GM12878 (cell line): ENCODE measurements at regions not wholly inside any gene's neighbourhood (a gene's known extent, or its start where the extent isn't known, plus 50 kb on each side); places are given as distances from the start of the nearest gene placed in this dataset.

Experiments used
- ATAC-seq: fragments of 200-7000 bp; cut with Tn5 transposase; 3 replicates; pipeline ENCODE4 v1.9.1; 2020; ENCODE audit warnings: mild to moderate bottlenecking, moderate library complexity
- BruUV-seq: library from RNA; stranded (reverse); fragments of 400-500 nt; replicated peaks from 2 replicates; lab custom pipeline; 2021; lab: Mats Ljungman, UMichigan
- CTCF ChIA-PET: fragments of 300-600 bp; sonication (Branson Sonifier 250); formaldehyde crosslinking; extraction: SDS; loops from one replicate; lab custom pipeline; 2021; ENCODE audit warnings: inconsistent platforms; lab: Yijun Ruan, JAX
- POLR2A ChIA-PET: fragments of 350-600 bp; formaldehyde crosslinking; extraction: SDS; loops from one replicate; lab custom pipeline; 2021; ENCODE audit warnings: inconsistent platforms; lab: Charles Lee
- RAD21 ChIA-PET: fragments of 300-600 bp; sonication (Branson Sonifier 250); formaldehyde crosslinking; loops from one replicate; lab custom pipeline; 2023; ENCODE audit warnings: antibody characterized with exemption; ENCODE audit not compliant: unreplicated experiment; lab: Charles Lee
- SMC1A ChIA-PET: fragments of 300-600 bp; sonication (Branson Sonifier 250); formaldehyde crosslinking; loops from one replicate; lab custom pipeline; 2023; ENCODE audit not compliant: unreplicated experiment, uncharacterized antibody; lab: Charles Lee
- DNase-seq: peaks from one replicate; pipeline ENCODE4 v3.0.0-alpha.2; 2011; ENCODE audit warnings: low read depth, low spot score
- FAIRE-seq: peaks from 3 replicates; lab custom pipeline; 2011; peaks lifted over from hg19 to GRCh38; lab: Jason Lieb, UNC
- H2AFZ ChIP-seq: 2 replicates; pipeline ENCODE4 v1.6.0; 2011; ENCODE audit warnings: low read depth, low read length, control low read depth; ENCODE audit not compliant: control insufficient read depth
- H3K27ac ChIP-seq: 2 replicates; pipeline ENCODE4 v1.5.1; 2011; ENCODE audit warnings: control low read depth; ENCODE audit not compliant: control insufficient read depth, insufficient read depth
- H3K27me3 ChIP-seq, 2 experiments: replicated peaks in 1 of 2; 2 replicates each; pipeline versions ENCODE4 v1.6.0 to v1.6.1; 2011; ENCODE audit warnings: low read length in 1 of 2; ENCODE audit not compliant: control insufficient read depth in 2 of 2, insufficient read depth in 2 of 2
- H3K36me3 ChIP-seq, 2 experiments: 2 replicates each; pipeline ENCODE4 v1.5.1; 2011; ENCODE audit warnings: low read length in 1 of 2; ENCODE audit not compliant: control insufficient read depth in 2 of 2, insufficient read depth in 2 of 2
- H3K4me1 ChIP-seq: 2 replicates; pipeline ENCODE4 v1.6.1; 2011; ENCODE audit warnings: mild to moderate bottlenecking, low read length, moderate library complexity, mixed read lengths; ENCODE audit not compliant: control insufficient read depth, insufficient read depth
- H3K4me2 ChIP-seq: 2 replicates; pipeline ENCODE4 v1.6.0; 2011; ENCODE audit warnings: control low read depth; ENCODE audit not compliant: control insufficient read depth, insufficient read depth
- H3K4me3 ChIP-seq: fragments of 200-600 bp; sonication (generic); 2 replicates; pipeline ENCODE4 v1.5.1; 2016
- H3K79me2 ChIP-seq: 2 replicates; pipeline ENCODE4 v1.6.0; 2011; ENCODE audit warnings: low read length; ENCODE audit not compliant: control insufficient read depth, insufficient read depth
- H3K9ac ChIP-seq: 2 replicates; pipeline ENCODE4 v1.8.0; 2011; ENCODE audit warnings: low read length, control low read depth, mixed read lengths; ENCODE audit not compliant: control insufficient read depth, insufficient read depth
- H3K9me3 ChIP-seq: replicated peaks from 3 replicates; pipeline ENCODE4 v1.5.1; 2011; ENCODE audit warnings: mild to moderate bottlenecking, low read length; ENCODE audit not compliant: control insufficient read depth, insufficient read depth
- H4K20me1 ChIP-seq: 2 replicates; pipeline ENCODE4 v1.6.0; 2011; ENCODE audit not compliant: control insufficient read depth, insufficient read depth
- CBX3 ChIP-seq: fragments of 200-600 bp; sonication (generic); IDR thresholded peaks from 2 replicates; pipeline ENCODE4 v1.6.1; 2016; ENCODE audit warnings: low read depth, borderline replicate concordance
- HDGF ChIP-seq: fragments of 450-650 bp; IDR thresholded peaks from 2 replicates; pipeline ENCODE4 v1.6.1; 2016; ENCODE audit warnings: antibody characterized with exemption
- MTA3 ChIP-seq: IDR thresholded peaks from 2 replicates; pipeline ENCODE4 v1.6.1; 2012; ENCODE audit warnings: low read length, inconsistent platforms, borderline replicate concordance
- NFYA ChIP-seq: IDR thresholded peaks from 2 replicates; pipeline ENCODE4 v1.6.1; 2011; ENCODE audit warnings: low read depth, mild to moderate bottlenecking, low read length, improper control_type of control experiment, borderline replicate concordance
- NR2F1 ChIP-seq: fragments of 450-650 bp; conservative IDR thresholded peaks from 2 replicates; pipeline ENCODE4 v1.6.1; 2017; ENCODE audit warnings: mild to moderate bottlenecking
- RFX5 ChIP-seq: IDR thresholded peaks from 2 replicates; pipeline ENCODE4 v1.6.1; 2011; ENCODE audit warnings: low read depth, low read length, improper control_type of control experiment
- STAT3 ChIP-seq: IDR thresholded peaks from 2 replicates; pipeline ENCODE4 v1.6.1; 2011; ENCODE audit warnings: low read depth, low read length, improper control_type of control experiment
- YY1 ChIP-seq: IDR thresholded peaks from 2 replicates; pipeline ENCODE4 v1.6.1; 2011; ENCODE audit warnings: low read depth, mild to moderate bottlenecking, low read length
- ZBTB4 ChIP-seq: fragments of 450-650 bp; formaldehyde crosslinking; IDR thresholded peaks from 2 replicates; pipeline ENCODE4 v1.4.0; 2022; ENCODE audit warnings: mild to moderate bottlenecking, moderate library complexity
- ZBTB40 ChIP-seq: fragments of 450-650 bp; IDR thresholded peaks from 2 replicates; pipeline ENCODE4 v1.6.1; 2016; ENCODE audit warnings: mild to moderate bottlenecking, moderate library complexity, borderline replicate concordance
- ZNF207 ChIP-seq: fragments of 450-650 bp; IDR thresholded peaks from 2 replicates; pipeline ENCODE4 v1.6.1; 2014; ENCODE audit warnings: antibody characterized with exemption, mild to moderate bottlenecking, borderline replicate concordance
- WGBS: methylation state at CpG from one replicate; pipeline ENCODE4 v1.1.6; 2016; ENCODE audit warnings: low lambda C conversion rate; ENCODE audit not compliant: insufficient replicate concordance, insufficient coverage; ENCODE audit errors: missing lambda C conversion rate; 5-methylcytosine and 5-hydroxymethylcytosine counted together
- in situ Hi-C: fragments of 300-500 bp; cut with MboI; formaldehyde crosslinking; loops from 9 replicates; pipeline ENCODE4 v1.14.3; 2018; ENCODE audit warnings: mixed read lengths
- intact Hi-C: fragments of 100-400 bp; cut with micrococcal nuclease; formaldehyde crosslinking; loops from one replicate; pipeline ENCODE4 v1.14.2; 2022; ENCODE audit not compliant: unreplicated experiment
- TF ChIP-seq, protein P1 (sequence below): fragments of 450-650 bp; formaldehyde crosslinking; IDR thresholded peaks from 2 replicates; pipeline ENCODE4 v1.5.0; 2022; ENCODE audit warnings: mild to moderate bottlenecking, missing genetic modification characterization
- TF ChIP-seq, protein P2 (sequence below): IDR thresholded peaks from 2 replicates; pipeline ENCODE4 v1.6.1; 2012; ENCODE audit warnings: low read depth, low read length, improper control_type of control experiment

GRCh38 chrX:125444659-125445058 is 125.0 kb downstream of the TEX13C start:
- no peak overlapping the region for H2AFZ ChIP-seq
- no peak for TF ChIP-seq NR2F1
- TF ChIP-seq HDGF = no peak
- no peak for TF ChIP-seq CBX3
- no peak for TF ChIP-seq ZBTB40
- TF ChIP-seq MTA3 = no peak
- no peak for TF ChIP-seq ZBTB4 (CRISPR knock-in tag)
- TF ChIP-seq ZNF207 = no peak
- no peak for TF ChIP-seq YY1
- TF ChIP-seq, protein P1, sequence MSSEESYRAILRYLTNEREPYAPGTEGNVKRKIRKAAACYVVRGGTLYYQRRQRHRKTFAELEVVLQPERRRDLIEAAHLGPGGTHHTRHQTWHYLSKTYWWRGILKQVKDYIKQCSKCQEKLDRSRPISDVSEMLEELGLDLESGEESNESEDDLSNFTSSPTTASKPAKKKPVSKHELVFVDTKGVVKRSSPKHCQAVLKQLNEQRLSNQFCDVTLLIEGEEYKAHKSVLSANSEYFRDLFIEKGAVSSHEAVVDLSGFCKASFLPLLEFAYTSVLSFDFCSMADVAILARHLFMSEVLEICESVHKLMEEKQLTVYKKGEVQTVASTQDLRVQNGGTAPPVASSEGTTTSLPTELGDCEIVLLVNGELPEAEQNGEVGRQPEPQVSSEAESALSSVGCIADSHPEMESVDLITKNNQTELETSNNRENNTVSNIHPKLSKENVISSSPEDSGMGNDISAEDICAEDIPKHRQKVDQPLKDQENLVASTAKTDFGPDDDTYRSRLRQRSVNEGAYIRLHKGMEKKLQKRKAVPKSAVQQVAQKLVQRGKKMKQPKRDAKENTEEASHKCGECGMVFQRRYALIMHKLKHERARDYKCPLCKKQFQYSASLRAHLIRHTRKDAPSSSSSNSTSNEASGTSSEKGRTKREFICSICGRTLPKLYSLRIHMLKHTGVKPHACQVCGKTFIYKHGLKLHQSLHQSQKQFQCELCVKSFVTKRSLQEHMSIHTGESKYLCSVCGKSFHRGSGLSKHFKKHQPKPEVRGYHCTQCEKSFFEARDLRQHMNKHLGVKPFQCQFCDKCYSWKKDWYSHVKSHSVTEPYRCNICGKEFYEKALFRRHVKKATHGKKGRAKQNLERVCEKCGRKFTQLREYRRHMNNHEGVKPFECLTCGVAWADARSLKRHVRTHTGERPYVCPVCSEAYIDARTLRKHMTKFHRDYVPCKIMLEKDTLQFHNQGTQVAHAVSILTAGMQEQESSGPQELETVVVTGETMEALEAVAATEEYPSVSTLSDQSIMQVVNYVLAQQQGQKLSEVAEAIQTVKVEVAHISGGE (CRISPR knock-in tag) = no peak
- TF ChIP-seq RFX5 = no peak
- no peak for TF ChIP-seq NFYA
- TF ChIP-seq, protein P2, sequence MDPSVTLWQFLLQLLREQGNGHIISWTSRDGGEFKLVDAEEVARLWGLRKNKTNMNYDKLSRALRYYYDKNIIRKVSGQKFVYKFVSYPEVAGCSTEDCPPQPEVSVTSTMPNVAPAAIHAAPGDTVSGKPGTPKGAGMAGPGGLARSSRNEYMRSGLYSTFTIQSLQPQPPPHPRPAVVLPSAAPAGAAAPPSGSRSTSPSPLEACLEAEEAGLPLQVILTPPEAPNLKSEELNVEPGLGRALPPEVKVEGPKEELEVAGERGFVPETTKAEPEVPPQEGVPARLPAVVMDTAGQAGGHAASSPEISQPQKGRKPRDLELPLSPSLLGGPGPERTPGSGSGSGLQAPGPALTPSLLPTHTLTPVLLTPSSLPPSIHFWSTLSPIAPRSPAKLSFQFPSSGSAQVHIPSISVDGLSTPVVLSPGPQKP = no peak
- TF ChIP-seq STAT3 = no peak

More at GRCh38 chrX:125444659-125445058, 125.0 kb downstream of the TEX13C start:
- Histone ChIP-seq H3K9ac (no peak overlapping the region), H3K79me2 (no peaks in the 10 kb centered on the region), H3K27ac (no peak overlapping the region), H3K9me3 (no peaks in the 10 kb centered on the region), H4K20me1 (no peaks in the 10 kb centered on the region), H3K36me3 (no peaks in the 10 kb centered on the region), H3K27me3 (no peaks in the 10 kb centered on the region), H3K4me1 (no peaks in the 10 kb centered on the region), H3K4me2 (no peak overlapping the region), H3K4me3 (no peak overlapping the region)
- intact Hi-C loops = no loop called here
- ChIA-PET RAD21 (no interaction called here), CTCF (interaction anchor here (1.3 kb wide), 1 partner anchor 8 kb away, joined by 4 read pairs; no protein-coding TSS in a partner anchor), SMC1A (no interaction called here), POLR2A (no interaction called here)
- WGBS = 30% methylated on average over 1 of the region's 1 CpG
- no TSS peak for BruUV-seq
- ATAC-seq = no peak
- in situ Hi-C loops = no loop called here
- DNase-seq = no peak
- no peak for FAIRE-seq
